CD14-positive monocyte (primary cell): ENCODE measurements at regions not wholly inside any gene's neighbourhood (a gene's known extent, or its start where the extent isn't known, plus 50 kb on each side); places are given as distances from the start of the nearest gene placed in this dataset.

Experiments
- DNase-seq, 3 donors: peaks; one replicate each; pipeline ENCODE4 v3.0.0-alpha.2; 2011 to 2022
- H2AFZ ChIP-seq: 2 replicates; pipeline ENCODE4 v1.6.0; 2012; ENCODE audit warnings: mild to moderate bottlenecking, low read depth, low read length, inconsistent platforms; ENCODE audit not compliant: insufficient read depth, poor library complexity, severe bottlenecking
- H3K27ac ChIP-seq, 2 donors: 1 replicate in 1 of 2; 2 replicates in 1 of 2; pipeline ENCODE4 v1.5.1; 2012 to 2013; ENCODE audit warnings: low read length in 2 of 2, control low read depth in 1 of 2, inconsistent platforms in 1 of 2, low read depth in 1 of 2, mild to moderate bottlenecking in 1 of 2
- H3K27me3 ChIP-seq, 2 donors: one replicate each; pipeline versions ENCODE4 v1.6.0 to v1.6.1; 2011 to 2013; ENCODE audit warnings: low read length in 2 of 2; ENCODE audit not compliant: control insufficient read depth in 2 of 2, insufficient read depth in 2 of 2
- H3K36me3 ChIP-seq, 2 donors: replicated peaks in 1 of 2; 1 replicate in 1 of 2; 2 replicates in 1 of 2; pipeline versions ENCODE4 v1.5.1 to v1.6.1; 2012 to 2013; ENCODE audit warnings: low read length in 2 of 2, control low read depth in 1 of 2, inconsistent platforms in 1 of 2, mild to moderate bottlenecking in 1 of 2; ENCODE audit not compliant: insufficient read depth in 2 of 2, control insufficient read depth in 1 of 2
- H3K4me1 ChIP-seq, 2 donors: 1 replicate in 1 of 2; 2 replicates in 1 of 2; pipeline versions ENCODE4 v1.5.1 to v1.6.1; 2012 to 2013; ENCODE audit warnings: low read length in 2 of 2, control low read depth in 1 of 2, inconsistent platforms in 1 of 2, mild to moderate bottlenecking in 1 of 2, moderate library complexity in 1 of 2; ENCODE audit not compliant: insufficient read depth in 2 of 2, control insufficient read depth in 1 of 2
- H3K4me2 ChIP-seq: replicated peaks from 2 replicates; pipeline ENCODE3; 2012; ENCODE audit warnings: low read length, moderate library complexity, mild to moderate bottlenecking; ENCODE audit not compliant: poor library complexity, severe bottlenecking; ENCODE audit errors: extremely low read depth
- H3K4me3 ChIP-seq, 3 experiments: fragments of 200-600 bp in 1 of 3; sonication (generic) in 1 of 3; replicated peaks in 1 of 3; 1 replicate in 2 of 3; 2 replicates in 1 of 3; pipeline ENCODE4 v1.5.1; 2011 to 2013; ENCODE audit warnings: low read length in 3 of 3, mild to moderate bottlenecking in 3 of 3, control low read depth in 2 of 3, low read depth in 2 of 3, inconsistent platforms in 1 of 3, moderate library complexity in 1 of 3
- H3K79me2 ChIP-seq: 2 replicates; pipeline ENCODE4 v1.6.0; 2012; ENCODE audit warnings: mild to moderate bottlenecking, control low read depth, inconsistent platforms, low read length, moderate library complexity; ENCODE audit not compliant: insufficient read depth
- H3K9ac ChIP-seq: 2 replicates; pipeline ENCODE4 v1.6.0; 2017; ENCODE audit warnings: low read length, mild to moderate bottlenecking; ENCODE audit not compliant: insufficient read depth, poor library complexity, severe bottlenecking
- H3K9me3 ChIP-seq, 2 donors: replicated peaks in 1 of 2; 1 replicate in 1 of 2; 2 replicates in 1 of 2; pipeline versions ENCODE4 v1.5.1 to v1.6.1; 2012 to 2013; ENCODE audit warnings: low read length in 2 of 2, control low read depth in 1 of 2; ENCODE audit not compliant: control insufficient read depth in 1 of 2, insufficient read depth in 1 of 2
- H4K20me1 ChIP-seq: 2 replicates; pipeline ENCODE4 v1.6.0; 2012; ENCODE audit warnings: mild to moderate bottlenecking, low read length, control low read depth, moderate library complexity; ENCODE audit not compliant: insufficient read depth
- H3K27ac Mint-ChIP-seq, 7 donors: one replicate each; pipeline ENCODE4 v1.8.0; 2020; ENCODE audit warnings: mild to moderate bottlenecking in 7 of 7, mixed read lengths in 7 of 7, moderate library complexity in 6 of 7, inconsistent platforms in 2 of 7
- H3K27me3 Mint-ChIP-seq, 3 donors: one replicate each; pipeline ENCODE4 v1.8.0; 2021 to 2022; ENCODE audit warnings: low read depth in 3 of 3, mild to moderate bottlenecking in 3 of 3, mixed read lengths in 3 of 3, moderate library complexity in 3 of 3, inconsistent platforms in 1 of 3
- H3K36me3 Mint-ChIP-seq, 2 donors: one replicate each; pipeline ENCODE4 v1.8.0; 2020; ENCODE audit warnings: mixed read lengths in 2 of 2, inconsistent platforms in 1 of 2, mild to moderate bottlenecking in 1 of 2
- H3K4me1 Mint-ChIP-seq: one replicate; pipeline ENCODE4 v1.8.0; 2020; ENCODE audit warnings: mild to moderate bottlenecking, mixed read lengths
- H3K4me3 Mint-ChIP-seq, 2 donors: one replicate each; pipeline ENCODE4 v1.8.0; 2020; ENCODE audit warnings: mild to moderate bottlenecking in 2 of 2, mixed read lengths in 2 of 2, moderate library complexity in 1 of 2
- H3K9me3 Mint-ChIP-seq, 7 donors: one replicate each; pipeline ENCODE4 v1.8.0; 2020 to 2022; ENCODE audit warnings: mixed read lengths in 7 of 7, mild to moderate bottlenecking in 6 of 7, moderate library complexity in 6 of 7, inconsistent platforms in 2 of 7
- CTCF ChIP-seq: fragments of 200-600 bp; IDR thresholded peaks from one replicate; pipeline ENCODE4 v1.8.0; 2022; ENCODE audit warnings: antibody characterized with exemption, mild to moderate bottlenecking
- WGBS: methylation state at CpG from one replicate; pipeline ENCODE4 v1.1.5; 2013; ENCODE audit warnings: missing lambda C conversion rate; ENCODE audit not compliant: insufficient coverage; 5-methylcytosine and 5-hydroxymethylcytosine counted together
- intact Hi-C, 2 donors: fragments of 100-400 bp; cut with micrococcal nuclease; formaldehyde crosslinking; loops; one replicate each; pipeline versions ENCODE4 v1.15.0 to v1.15.1; 2023

GRCh38 chr12:65636436-65636835, 187.8 kb upstream of the HMGA2 start:
- Histone ChIP-seq H3K4me2 (no peak overlapping the region), H3K4me1 (no peaks in the 10 kb centered on the region), H3K4me3 (no peak overlapping the region), H3K27ac (no peak overlapping the region), H3K9me3 (no peaks in the 10 kb centered on the region), H4K20me1 (no peaks in the 10 kb centered on the region), H3K79me2 (no peaks in the 10 kb centered on the region), H3K27me3 (no peaks in the 10 kb centered on the region), H3K36me3 (no peaks in the 10 kb centered on the region), H2AFZ (no peak overlapping the region), H3K9ac (no peak overlapping the region)
- Mint-ChIP-seq H3K36me3 (no peaks in the 10 kb centered on the region), H3K27me3 (peaks cover 0 to 4% (median 2%) of the 10 kb centered on the region in 3 donors), H3K4me1 (no peaks in the 10 kb centered on the region), H3K27ac (no peak overlapping the region), H3K9me3 (peaks cover 0 to 4% (median 0%) of the 10 kb centered on the region in 7 donors), H3K4me3 (no peak overlapping the region)
- TF ChIP-seq CTCF, result no peak
- no CpG with 5 or more reads among the region's 1 CpG for WGBS
- DNase-seq, result no peak
- intact Hi-C loops, result no loop called here

GRCh38 chr12:65637150-65637549, 187.1 kb upstream of the HMGA2 start:
- WGBS, result no CpG with 5 or more reads among the region's 2 CpGs
- Mint-ChIP-seq H3K27ac (no peak overlapping the region), H3K36me3 (no peaks in the 10 kb centered on the region), H3K27me3 (peaks cover 2 to 4% (median 2%) of the 10 kb centered on the region in 3 donors), H3K4me3 (no peak overlapping the region), H3K4me1 (no peaks in the 10 kb centered on the region), H3K9me3 (peaks cover 0 to 4% (median 2%) of the 10 kb centered on the region in 7 donors)
- Histone ChIP-seq H3K9me3 (no peaks in the 10 kb centered on the region), H2AFZ (no peak overlapping the region), H3K79me2 (no peaks in the 10 kb centered on the region), H3K4me2 (no peak overlapping the region), H3K4me1 (no peaks in the 10 kb centered on the region), H3K9ac (no peak overlapping the region), H3K4me3 (no peak overlapping the region), H3K27me3 (no peaks in the 10 kb centered on the region), H3K27ac (no peak overlapping the region), H4K20me1 (no peaks in the 10 kb centered on the region), H3K36me3 (no peaks in the 10 kb centered on the region)
- no peak for TF ChIP-seq CTCF
- intact Hi-C loops, result no loop called here
- no peak for DNase-seq
